ENCODE measurements at regions not wholly inside any gene's neighbourhood (a gene's known extent, or its start where the extent isn't known, plus 50 kb on each side); places are given as distances from the start of the nearest gene placed in this dataset.

DNA sequence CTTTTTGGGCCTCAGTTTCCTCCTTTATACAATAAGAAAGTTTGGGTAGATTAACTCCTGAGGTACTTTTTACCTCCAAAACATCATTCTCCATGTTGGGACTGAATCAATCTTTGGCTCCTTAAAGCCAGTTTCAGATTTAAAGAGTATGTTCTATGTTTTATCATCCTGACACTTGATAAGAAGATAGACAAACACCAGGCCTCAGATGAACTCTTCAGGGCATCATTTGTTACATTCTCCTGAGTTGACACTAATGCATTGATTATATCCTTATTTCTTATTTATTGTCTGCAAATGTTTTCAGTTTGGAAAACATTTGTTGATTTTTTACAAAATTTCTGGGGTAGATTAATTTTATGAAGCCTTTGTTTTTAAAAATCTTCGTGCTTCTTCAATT, 102.7 kb upstream of the CCSER1 start:
- TF ChIP-seq, protein P1, sequence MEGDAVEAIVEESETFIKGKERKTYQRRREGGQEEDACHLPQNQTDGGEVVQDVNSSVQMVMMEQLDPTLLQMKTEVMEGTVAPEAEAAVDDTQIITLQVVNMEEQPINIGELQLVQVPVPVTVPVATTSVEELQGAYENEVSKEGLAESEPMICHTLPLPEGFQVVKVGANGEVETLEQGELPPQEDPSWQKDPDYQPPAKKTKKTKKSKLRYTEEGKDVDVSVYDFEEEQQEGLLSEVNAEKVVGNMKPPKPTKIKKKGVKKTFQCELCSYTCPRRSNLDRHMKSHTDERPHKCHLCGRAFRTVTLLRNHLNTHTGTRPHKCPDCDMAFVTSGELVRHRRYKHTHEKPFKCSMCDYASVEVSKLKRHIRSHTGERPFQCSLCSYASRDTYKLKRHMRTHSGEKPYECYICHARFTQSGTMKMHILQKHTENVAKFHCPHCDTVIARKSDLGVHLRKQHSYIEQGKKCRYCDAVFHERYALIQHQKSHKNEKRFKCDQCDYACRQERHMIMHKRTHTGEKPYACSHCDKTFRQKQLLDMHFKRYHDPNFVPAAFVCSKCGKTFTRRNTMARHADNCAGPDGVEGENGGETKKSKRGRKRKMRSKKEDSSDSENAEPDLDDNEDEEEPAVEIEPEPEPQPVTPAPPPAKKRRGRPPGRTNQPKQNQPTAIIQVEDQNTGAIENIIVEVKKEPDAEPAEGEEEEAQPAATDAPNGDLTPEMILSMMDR (IDR thresholded peaks at IDR 0.05), result no peak
- TF ChIP-seq POLR2A (IDR thresholded peaks at IDR 0.05), result no peak
